Common myeloid progenitor, CD34-positive (primary cell): ENCODE measurements at regions not wholly inside any gene's neighbourhood (a gene's known extent, or its start where the extent isn't known, plus 50 kb on each side); places are given as distances from the start of the nearest gene placed in this dataset.

Experiments
- CTCF ChIA-PET: fragments of 350-600 bp; sonication (Branson Sonifier 250); formaldehyde crosslinking; loops from one replicate; lab custom pipeline; 2021; ENCODE audit warnings: antibody characterized with exemption; lab: Charles Lee
- POLR2A ChIA-PET: fragments of 350-600 bp; sonication (Branson Sonifier 250); formaldehyde crosslinking; loops from one replicate; lab custom pipeline; 2021; ENCODE audit warnings: antibody characterized with exemption; lab: Charles Lee
- DNase-seq, 3 donors: peaks; one replicate each; pipeline versions ENCODE4 v3.0.0 to v3.0.0-alpha.2; 2013
- H3K27ac ChIP-seq, 2 experiments: 1 replicate in 1 of 2; 2 replicates in 1 of 2; pipeline ENCODE4 v1.7.0; 2013; ENCODE audit warnings: inconsistent platforms in 2 of 2, low read length in 2 of 2, mild to moderate bottlenecking in 2 of 2, low read depth in 1 of 2, moderate library complexity in 1 of 2; ENCODE audit not compliant: severe bottlenecking in 2 of 2, insufficient read depth in 1 of 2, poor library complexity in 1 of 2
- H3K27me3 ChIP-seq, 5 experiments: replicated peaks in 2 of 5; 1 replicate in 3 of 5; 2 replicates in 2 of 5; pipeline versions ENCODE4 v1.6.1 to v1.7.0; 2013; ENCODE audit warnings: low read length in 4 of 5, mild to moderate bottlenecking in 2 of 5, moderate library complexity in 2 of 5, inconsistent platforms in 1 of 5; ENCODE audit not compliant: insufficient read depth in 5 of 5, control insufficient read depth in 4 of 5
- H3K36me3 ChIP-seq, 4 experiments: 1 replicate in 2 of 4; 2 replicates in 2 of 4; pipeline versions ENCODE4 v1.6.1 to v1.7.0; 2013; ENCODE audit warnings: low read length in 3 of 4, control low read depth in 1 of 4, mild to moderate bottlenecking in 1 of 4; ENCODE audit not compliant: control insufficient read depth in 4 of 4, insufficient read depth in 4 of 4
- H3K4me1 ChIP-seq, 4 experiments: 1 replicate in 3 of 4; 2 replicates in 1 of 4; pipeline versions ENCODE4 v1.6.1 to v1.7.1; 2013; ENCODE audit warnings: low read length in 3 of 4, mild to moderate bottlenecking in 3 of 4, control low read depth in 1 of 4, inconsistent platforms in 1 of 4, moderate library complexity in 1 of 4; ENCODE audit not compliant: control insufficient read depth in 4 of 4, insufficient read depth in 4 of 4; ENCODE audit errors: control extremely low read depth in 1 of 4
- H3K4me3 ChIP-seq, 7 experiments: 1 replicate in 4 of 7; 2 replicates in 3 of 7; pipeline versions ENCODE4 v1.5.1 to v1.7.0; 2013; ENCODE audit warnings: mild to moderate bottlenecking in 7 of 7, low read length in 6 of 7, moderate library complexity in 6 of 7, inconsistent platforms in 2 of 7, low read depth in 2 of 7, control low read depth in 1 of 7; ENCODE audit not compliant: insufficient read depth in 4 of 7, control insufficient read depth in 1 of 7; ENCODE audit errors: extremely low read depth in 1 of 7
- H3K9me3 ChIP-seq, 5 experiments: 1 replicate in 4 of 5; 2 replicates in 1 of 5; pipeline versions ENCODE4 v1.6.1 to v1.7.1; 2013; ENCODE audit warnings: low read length in 4 of 5, mild to moderate bottlenecking in 2 of 5, inconsistent platforms in 1 of 5, low read depth in 1 of 5, moderate library complexity in 1 of 5; ENCODE audit not compliant: control insufficient read depth in 4 of 5, insufficient read depth in 2 of 5; ENCODE audit errors: control extremely low read depth in 1 of 5
- WGBS: methylation state at CpG from one replicate; pipeline ENCODE4 v1.1.5; 2013; ENCODE audit not compliant: insufficient coverage; 5-methylcytosine and 5-hydroxymethylcytosine counted together

- H3K4me3 ChIP-seq: no peak overlapping the region
- H3K36me3 ChIP-seq: no peaks in the 10 kb centered on the region
- POLR2A ChIA-PET: no interaction called here
- DNase-seq: no peak
- no peaks in the 10 kb centered on the region for H3K9me3 ChIP-seq
- no peaks in the 10 kb centered on the region for H3K27me3 ChIP-seq
- H3K4me1 ChIP-seq: peaks cover 7 to 12% (median 10%) of the 10 kb centered on the region in 4 experiments
- no peak overlapping the region for H3K27ac ChIP-seq
- CTCF ChIA-PET: no interaction called here
- 93% methylated on average over 2 of the region's 3 CpGs for WGBS
These were observed 133.0 kb upstream of the RASGEF1B start for GRCh38 chr4:81604683-81605218.

- peaks cover 7 to 12% (median 10%) of the 10 kb centered on the region in 4 experiments for H3K4me1 ChIP-seq
- H3K27ac ChIP-seq: no peak overlapping the region
- POLR2A ChIA-PET: interaction anchor here (0.8 kb wide), 1 partner anchor 43 kb away, joined by 4 read pairs; no protein-coding TSS in a partner anchor
- DNase-seq: no peak
- CTCF ChIA-PET: no interaction called here
- H3K4me3 ChIP-seq: no peak overlapping the region
- no peaks in the 10 kb centered on the region for H3K27me3 ChIP-seq
- no peaks in the 10 kb centered on the region for H3K36me3 ChIP-seq
- H3K9me3 ChIP-seq: peaks cover 0 to 3% (median 0%) of the 10 kb centered on the region in 5 experiments
These were observed 131.1 kb upstream of the RASGEF1B start for GRCh38 chr4:81602854-81603253.

- Histone ChIP-seq H3K9me3 (peaks cover 0 to 6% (median 0%) of the 10 kb centered on the region in 5 experiments), H3K27me3 (no peaks in the 10 kb centered on the region), H3K27ac (no peak overlapping the region), H3K4me1 (no peaks in the 10 kb centered on the region), H3K4me3 (no peak overlapping the region), H3K36me3 (no peaks in the 10 kb centered on the region)
- ChIA-PET POLR2A (interaction anchor here (0.6 kb wide), 1 partner anchor 79 kb away, joined by 3 read pairs; no protein-coding TSS in a partner anchor), CTCF (no interaction called here)
- WGBS: 100% methylated on average over 1 of the region's 1 CpG
- DNase-seq: no peak
These were observed 129.6 kb upstream of the RASGEF1B start for GRCh38 chr4:81601358-81601694.

GRCh38 chr4:81600520-81601357, 129.0 kb upstream of the RASGEF1B start:
- H3K27ac ChIP-seq: no peak overlapping the region
- ChIA-PET POLR2A (interaction anchor here (0.6 kb wide), 1 partner anchor 80 kb away, joined by 3 read pairs; no protein-coding TSS in a partner anchor), CTCF (no interaction called here)
- H3K36me3 ChIP-seq: no peaks in the 10 kb centered on the region
- H3K4me1 ChIP-seq: no peaks in the 10 kb centered on the region
- no peak for DNase-seq
- peaks cover 0 to 6% (median 0%) of the 10 kb centered on the region in 5 experiments for H3K9me3 ChIP-seq
- H3K27me3 ChIP-seq: no peaks in the 10 kb centered on the region
- no peak overlapping the region for H3K4me3 ChIP-seq
- 90% methylated on average over 14 of the region's 18 CpGs for WGBS

- peaks cover 0 to 6% (median 0%) of the 10 kb centered on the region in 5 experiments for H3K9me3 ChIP-seq
- no peaks in the 10 kb centered on the region for H3K36me3 ChIP-seq
- POLR2A ChIA-PET: no interaction called here
- CTCF ChIA-PET: no interaction called here
- no peak overlapping the region for H3K4me3 ChIP-seq
- H3K4me1 ChIP-seq: peaks cover 0 to 5% (median 1%) of the 10 kb centered on the region in 4 experiments
- no peaks in the 10 kb centered on the region for H3K27me3 ChIP-seq
- no peak for DNase-seq
- 100% methylated on average over 2 of the region's 5 CpGs for WGBS
- no peak overlapping the region for H3K27ac ChIP-seq
These were observed 128.2 kb upstream of the RASGEF1B start for GRCh38 chr4:81599742-81600380.

GRCh38 chr4:81595798-81596610, 124.3 kb upstream of the RASGEF1B start:
- POLR2A ChIA-PET: no interaction called here
- peaks cover 0 to 6% (median 0%) of the 10 kb centered on the region in 5 experiments for H3K9me3 ChIP-seq
- H3K27me3 ChIP-seq: no peaks in the 10 kb centered on the region
- H3K4me1 ChIP-seq: peaks cover 0 to 10% (median 1%) of the 10 kb centered on the region in 4 experiments
- H3K36me3 ChIP-seq: no peaks in the 10 kb centered on the region
- CTCF ChIA-PET: interaction anchor here (1.0 kb wide), 1 partner anchor 26 kb away, joined by 3 read pairs; no protein-coding TSS in a partner anchor
- no peak overlapping the region for H3K27ac ChIP-seq
- no peak for DNase-seq
- WGBS: 100% methylated on average over 1 of the region's 5 CpGs
- H3K4me3 ChIP-seq: no peak overlapping the region
